ENCODE measurements at regions not wholly inside any gene's neighbourhood (a gene's known extent, or its start where the extent isn't known, plus 50 kb on each side); places are given as distances from the start of the nearest gene placed in this dataset.
"Not testable (repeated sequence)": the region's sequence is repeated elsewhere in the genome, so short reads cannot be mapped to it uniquely, and the experiment has no call there.

DNA sequence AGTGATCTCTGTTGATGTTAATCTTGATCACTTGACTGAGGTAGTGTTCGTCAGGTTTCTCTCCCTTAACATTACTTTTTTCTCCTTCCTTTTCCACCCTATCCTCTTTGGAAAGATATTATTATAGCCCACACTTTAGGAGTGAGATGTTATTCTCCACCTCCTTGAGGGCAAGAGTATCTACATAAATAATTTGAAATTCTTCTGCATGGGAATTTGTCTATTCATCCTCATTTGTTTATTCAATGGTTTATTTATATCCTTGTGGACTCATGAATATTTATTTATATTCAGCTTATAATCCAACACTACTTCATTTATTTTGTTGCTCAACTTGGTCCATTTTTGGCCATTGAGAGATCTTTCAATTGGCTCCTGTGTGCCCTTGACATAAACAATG lies 750.4 kb downstream of the EPHA4 start:
- Histone ChIP-seq H3K79me2 (ENCODE audit: control insufficient read depth, low read length) (no peaks in the 10 kb centered on the region), H3K27ac (ENCODE audit: low read depth, low read length) (no peak overlapping the region), H3K36me3 (ENCODE audit: control insufficient read depth, low read length) (no peaks in the 10 kb centered on the region), H3F3A (ENCODE audit: control insufficient read depth, insufficient read depth) (no peaks in the 10 kb centered on the region), H4K20me1 (ENCODE audit: control insufficient read depth, insufficient read depth, low read depth, low read length) (no peaks in the 10 kb centered on the region), H3K9me2 (replicated peaks; ENCODE audit: control insufficient read depth, low read length) (no peaks in the 10 kb centered on the region), H3K27me3 (ENCODE audit: control insufficient read depth, low read length) (no peaks in the 10 kb centered on the region), H3K4me2 (ENCODE audit: low read length) (no peak overlapping the region), H3K4me1 (ENCODE audit: control insufficient read depth, low read length) (no peaks in the 10 kb centered on the region), H3K4me3 (ENCODE audit: low read length) (no peak overlapping the region), H3K9me3 (ENCODE audit: control insufficient read depth, insufficient read depth, low read length) (no peaks in the 10 kb centered on the region)
- TF ChIP-seq EZH2phosphoT487 (IDR thresholded peaks at IDR 0.05; ENCODE audit: borderline replicate concordance, low read length): no peak
- TF ChIP-seq, protein P1, sequence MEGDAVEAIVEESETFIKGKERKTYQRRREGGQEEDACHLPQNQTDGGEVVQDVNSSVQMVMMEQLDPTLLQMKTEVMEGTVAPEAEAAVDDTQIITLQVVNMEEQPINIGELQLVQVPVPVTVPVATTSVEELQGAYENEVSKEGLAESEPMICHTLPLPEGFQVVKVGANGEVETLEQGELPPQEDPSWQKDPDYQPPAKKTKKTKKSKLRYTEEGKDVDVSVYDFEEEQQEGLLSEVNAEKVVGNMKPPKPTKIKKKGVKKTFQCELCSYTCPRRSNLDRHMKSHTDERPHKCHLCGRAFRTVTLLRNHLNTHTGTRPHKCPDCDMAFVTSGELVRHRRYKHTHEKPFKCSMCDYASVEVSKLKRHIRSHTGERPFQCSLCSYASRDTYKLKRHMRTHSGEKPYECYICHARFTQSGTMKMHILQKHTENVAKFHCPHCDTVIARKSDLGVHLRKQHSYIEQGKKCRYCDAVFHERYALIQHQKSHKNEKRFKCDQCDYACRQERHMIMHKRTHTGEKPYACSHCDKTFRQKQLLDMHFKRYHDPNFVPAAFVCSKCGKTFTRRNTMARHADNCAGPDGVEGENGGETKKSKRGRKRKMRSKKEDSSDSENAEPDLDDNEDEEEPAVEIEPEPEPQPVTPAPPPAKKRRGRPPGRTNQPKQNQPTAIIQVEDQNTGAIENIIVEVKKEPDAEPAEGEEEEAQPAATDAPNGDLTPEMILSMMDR (IDR thresholded peaks at IDR 0.05; ENCODE audit: low read depth, low read length, poor library complexity, severe bottlenecking): no peak

DNA sequence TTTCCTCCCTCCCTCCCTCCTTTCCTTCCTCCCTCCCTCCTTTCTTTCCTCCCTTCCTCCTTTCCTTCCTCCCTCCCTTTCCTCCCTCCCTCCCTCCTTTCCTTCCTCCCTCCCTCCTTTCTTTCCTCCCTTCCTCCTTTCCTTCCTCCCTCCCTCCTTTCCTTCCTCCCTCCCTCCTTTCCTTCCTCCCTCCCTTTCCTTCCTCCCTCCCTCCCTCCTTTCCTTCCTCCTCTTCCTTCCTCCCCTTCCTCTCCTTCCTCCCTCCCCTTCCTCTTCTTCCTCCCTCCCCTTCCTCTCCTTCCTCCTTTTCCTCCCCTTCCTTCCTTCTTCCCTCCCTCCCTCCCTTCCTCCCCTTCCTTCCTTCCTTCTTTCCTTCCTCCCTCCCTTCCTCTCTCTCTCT lies 748.5 kb downstream of the EPHA4 start:
- not testable (repeated sequence) for H3K27me3 ChIP-seq (ENCODE audit: control insufficient read depth, low read length); H3K36me3 ChIP-seq (ENCODE audit: control insufficient read depth, low read length); H3K4me2 ChIP-seq (ENCODE audit: low read length); H3K4me3 ChIP-seq (ENCODE audit: low read length); H3K79me2 ChIP-seq (ENCODE audit: control insufficient read depth, low read length); H3K27ac ChIP-seq (ENCODE audit: low read depth, low read length); H4K20me1 ChIP-seq (ENCODE audit: control insufficient read depth, insufficient read depth, low read depth, low read length); H3K9me3 ChIP-seq (ENCODE audit: control insufficient read depth, insufficient read depth, low read length); H3F3A ChIP-seq (ENCODE audit: control insufficient read depth, insufficient read depth); H3K4me1 ChIP-seq (ENCODE audit: control insufficient read depth, low read length); H3K9me2 ChIP-seq (replicated peaks; ENCODE audit: control insufficient read depth, low read length)

GRCh38 chr2:220833446-220833845 lies 738.7 kb downstream of the EPHA4 start:
- H3K9me3 ChIP-seq (ENCODE audit: control insufficient read depth, insufficient read depth, low read length): no peaks in the 10 kb centered on the region
- no peaks in the 10 kb centered on the region for H4K20me1 ChIP-seq (ENCODE audit: control insufficient read depth, insufficient read depth, low read depth, low read length)
- no peak overlapping the region for H3K27ac ChIP-seq (ENCODE audit: low read depth, low read length)
- H3K36me3 ChIP-seq (ENCODE audit: control insufficient read depth, low read length): no peaks in the 10 kb centered on the region
- H3F3A ChIP-seq (ENCODE audit: control insufficient read depth, insufficient read depth): no peaks in the 10 kb centered on the region
- no peak for TF ChIP-seq EZH2phosphoT487 (IDR thresholded peaks at IDR 0.05; ENCODE audit: borderline replicate concordance, low read length)
- TF ChIP-seq, protein P1 (IDR thresholded peaks at IDR 0.05; ENCODE audit: low read depth, low read length, poor library complexity, severe bottlenecking): no peak
- H3K79me2 ChIP-seq (ENCODE audit: control insufficient read depth, low read length): no peaks in the 10 kb centered on the region
- no peaks in the 10 kb centered on the region for H3K27me3 ChIP-seq (ENCODE audit: control insufficient read depth, low read length)
- no peaks in the 10 kb centered on the region for H3K4me1 ChIP-seq (ENCODE audit: control insufficient read depth, low read length)
- H3K4me2 ChIP-seq (ENCODE audit: low read length): no peak overlapping the region
- no peak overlapping the region for H3K4me3 ChIP-seq (ENCODE audit: low read length)
- H3K9me2 ChIP-seq (replicated peaks; ENCODE audit: control insufficient read depth, low read length): no peaks in the 10 kb centered on the region

GRCh38 chr2:220835583-220835982 lies 736.5 kb downstream of the EPHA4 start:
- H3K79me2 ChIP-seq (ENCODE audit: control insufficient read depth, low read length): no peaks in the 10 kb centered on the region
- H3K9me2 ChIP-seq (replicated peaks; ENCODE audit: control insufficient read depth, low read length): no peaks in the 10 kb centered on the region
- H3K4me1 ChIP-seq (ENCODE audit: control insufficient read depth, low read length): no peaks in the 10 kb centered on the region
- no peaks in the 10 kb centered on the region for H3F3A ChIP-seq (ENCODE audit: control insufficient read depth, insufficient read depth)
- H3K27ac ChIP-seq (ENCODE audit: low read depth, low read length): no peak overlapping the region
- no peak overlapping the region for H3K4me3 ChIP-seq (ENCODE audit: low read length)
- no peaks in the 10 kb centered on the region for H3K36me3 ChIP-seq (ENCODE audit: control insufficient read depth, low read length)
- no peak overlapping the region for H3K4me2 ChIP-seq (ENCODE audit: low read length)
- no peaks in the 10 kb centered on the region for H4K20me1 ChIP-seq (ENCODE audit: control insufficient read depth, insufficient read depth, low read depth, low read length)
- TF ChIP-seq, protein P1 (IDR thresholded peaks at IDR 0.05; ENCODE audit: low read depth, low read length, poor library complexity, severe bottlenecking): no peak
- no peak for TF ChIP-seq EZH2phosphoT487 (IDR thresholded peaks at IDR 0.05; ENCODE audit: borderline replicate concordance, low read length)
- no peaks in the 10 kb centered on the region for H3K9me3 ChIP-seq (ENCODE audit: control insufficient read depth, insufficient read depth, low read length)
- no peaks in the 10 kb centered on the region for H3K27me3 ChIP-seq (ENCODE audit: control insufficient read depth, low read length)
